OCI-LY1 (cell line): ENCODE measurements at regions not wholly inside any gene's neighbourhood (a gene's known extent, or its start where the extent isn't known, plus 50 kb on each side); places are given as distances from the start of the nearest gene placed in this dataset.

ENCODE experiments used
- EZH2 ChIP-seq: fragments of 200-600 bp; sonication (generic), shearing (Covaris generic); IDR thresholded peaks from 2 replicates; pipeline ENCODE4 v1.8.0; 2017; ENCODE audit warnings: borderline replicate concordance, mixed run types, mild to moderate bottlenecking, antibody characterized with exemption, low read length, moderate library complexity, mixed read lengths
- TF ChIP-seq, protein P1 (sequence below): fragments of 200-600 bp; sonication (generic), shearing (Covaris generic); IDR thresholded peaks from 2 replicates; pipeline ENCODE4 v1.5.1; 2017; ENCODE audit warnings: mild to moderate bottlenecking, antibody characterized with exemption, low read length, moderate library complexity, mixed read lengths

DNA sequence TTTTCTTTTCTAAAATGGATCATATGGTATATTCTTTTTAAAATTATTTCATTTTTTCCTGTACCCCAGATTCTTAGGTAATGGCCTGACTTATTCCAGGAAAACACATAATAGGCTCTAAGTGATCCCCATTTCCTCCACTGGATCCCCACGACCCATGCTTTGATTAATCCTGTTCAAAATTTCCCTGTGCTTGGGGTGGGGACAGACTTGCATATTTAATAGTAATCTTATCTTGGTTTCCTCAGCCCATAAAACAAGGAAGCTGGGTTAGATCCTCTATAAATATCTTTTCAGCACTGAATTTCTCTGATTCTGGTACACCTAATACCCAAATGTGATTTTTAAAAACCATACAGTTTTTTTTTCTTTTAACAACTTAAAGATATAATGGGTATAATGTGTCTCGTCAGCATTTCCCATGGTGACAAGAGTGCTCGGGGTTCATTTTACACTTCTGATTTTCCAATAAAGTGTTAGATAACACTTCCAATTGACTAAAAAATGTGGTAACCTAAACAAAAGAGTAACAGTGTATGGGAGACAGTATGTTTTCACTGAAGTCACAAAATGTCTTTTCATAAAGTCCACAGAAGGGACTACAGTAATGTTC, 693.5 kb upstream of the TENM3 start:
- TF ChIP-seq, protein P1, sequence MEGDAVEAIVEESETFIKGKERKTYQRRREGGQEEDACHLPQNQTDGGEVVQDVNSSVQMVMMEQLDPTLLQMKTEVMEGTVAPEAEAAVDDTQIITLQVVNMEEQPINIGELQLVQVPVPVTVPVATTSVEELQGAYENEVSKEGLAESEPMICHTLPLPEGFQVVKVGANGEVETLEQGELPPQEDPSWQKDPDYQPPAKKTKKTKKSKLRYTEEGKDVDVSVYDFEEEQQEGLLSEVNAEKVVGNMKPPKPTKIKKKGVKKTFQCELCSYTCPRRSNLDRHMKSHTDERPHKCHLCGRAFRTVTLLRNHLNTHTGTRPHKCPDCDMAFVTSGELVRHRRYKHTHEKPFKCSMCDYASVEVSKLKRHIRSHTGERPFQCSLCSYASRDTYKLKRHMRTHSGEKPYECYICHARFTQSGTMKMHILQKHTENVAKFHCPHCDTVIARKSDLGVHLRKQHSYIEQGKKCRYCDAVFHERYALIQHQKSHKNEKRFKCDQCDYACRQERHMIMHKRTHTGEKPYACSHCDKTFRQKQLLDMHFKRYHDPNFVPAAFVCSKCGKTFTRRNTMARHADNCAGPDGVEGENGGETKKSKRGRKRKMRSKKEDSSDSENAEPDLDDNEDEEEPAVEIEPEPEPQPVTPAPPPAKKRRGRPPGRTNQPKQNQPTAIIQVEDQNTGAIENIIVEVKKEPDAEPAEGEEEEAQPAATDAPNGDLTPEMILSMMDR, result no peak
- TF ChIP-seq EZH2, result no peak
